Panc1 (cell line): ENCODE measurements at regions not wholly inside any gene's neighbourhood (a gene's known extent, or its start where the extent isn't known, plus 50 kb on each side); places are given as distances from the start of the nearest gene placed in this dataset.

Source experiments
- ATAC-seq: fragments of 200-7000 bp; cut with Tn5 transposase; 2 replicates; pipeline ENCODE4 v1.9.1; 2020; ENCODE audit warnings: mild to moderate bottlenecking, moderate library complexity
- BruUV-seq: library from RNA; stranded (reverse); fragments of 400-500 nt; replicated peaks from 2 replicates; lab custom pipeline; 2021; lab: Mats Ljungman, UMichigan
- CTCF ChIA-PET: fragments of 300-600 bp; sonication (Branson Sonifier 250); formaldehyde crosslinking; loops from one replicate; lab custom pipeline; 2022; ENCODE audit warnings: antibody characterized with exemption; lab: Charles Lee
- POLR2A ChIA-PET: fragments of 300-600 bp; sonication (Branson Sonifier 250); formaldehyde crosslinking; loops from one replicate; lab custom pipeline; 2022; ENCODE audit warnings: antibody characterized with exemption; lab: Charles Lee
- DNase-seq: peaks from one replicate; pipeline ENCODE4 v3.0.0-alpha.2; 2010; ENCODE audit warnings: low read depth, low spot score
- H3K27ac ChIP-seq: 2 replicates; pipeline ENCODE4 v1.5.1; 2011; ENCODE audit warnings: mild to moderate bottlenecking, low read length, inconsistent platforms
- H3K27me3 ChIP-seq: fragments of 200-500 bp; sonication (Bioruptor generic); 2 replicates; pipeline ENCODE4 v1.6.0; 2014; ENCODE audit warnings: low read length, inconsistent platforms; ENCODE audit not compliant: control insufficient read depth, insufficient read depth
- H3K36me3 ChIP-seq: fragments of 200-500 bp; sonication (Bioruptor generic); 2 replicates; pipeline ENCODE4 v1.5.1; 2014; ENCODE audit warnings: inconsistent platforms, mild to moderate bottlenecking, low read length, moderate library complexity; ENCODE audit not compliant: control insufficient read depth, insufficient read depth
- H3K4me1 ChIP-seq: 2 replicates; pipeline ENCODE4 v1.5.1; 2011; ENCODE audit warnings: inconsistent platforms, mild to moderate bottlenecking, low read length, moderate library complexity; ENCODE audit not compliant: control insufficient read depth, insufficient read depth
- H3K4me3 ChIP-seq, 2 experiments: 2 replicates each; pipeline ENCODE4 v1.5.1; 2011 to 2012; ENCODE audit warnings: low read depth in 2 of 2, low read length in 2 of 2, mild to moderate bottlenecking in 2 of 2, inconsistent platforms in 1 of 2, moderate library complexity in 1 of 2
- H3K9me3 ChIP-seq: fragments of 200-500 bp; sonication (Bioruptor generic); 2 replicates; pipeline ENCODE4 v1.5.1; 2014; ENCODE audit warnings: low read depth, mild to moderate bottlenecking, inconsistent platforms, low read length, moderate library complexity; ENCODE audit not compliant: control insufficient read depth, insufficient read depth
- POLR2AphosphoS5 ChIP-seq: IDR thresholded peaks from 2 replicates; pipeline ENCODE4 v1.6.1; 2012; ENCODE audit warnings: mild to moderate bottlenecking, low read depth, low read length, moderate library complexity
- REST ChIP-seq, 2 experiments: IDR thresholded peaks; 2 replicates each; pipeline ENCODE4 v1.6.1; 2011 to 2012; ENCODE audit warnings: low read depth in 2 of 2, control low read depth in 1 of 2, low read length in 1 of 2, mild to moderate bottlenecking in 1 of 2, moderate library complexity in 1 of 2; ENCODE audit not compliant: insufficient read depth in 1 of 2
- SIN3A ChIP-seq: IDR thresholded peaks from 2 replicates; pipeline ENCODE4 v1.6.1; 2012; ENCODE audit warnings: low read depth, mild to moderate bottlenecking, low read length, moderate library complexity, borderline replicate concordance; ENCODE audit not compliant: insufficient read depth
- TCF7L2 ChIP-seq: IDR thresholded peaks from 2 replicates; pipeline ENCODE4 v1.6.1; 2011; ENCODE audit warnings: mild to moderate bottlenecking, low read depth, low read length, inconsistent platforms
- in situ Hi-C: cut with HindIII; loops from 2 replicates; pipeline ENCODE4 v1.10.0; 2016; ENCODE audit warnings: low sequenced_read_pairs, low pct_unique_long_range_greater_than_20kb
- intact Hi-C: fragments of 100-400 bp; cut with micrococcal nuclease; formaldehyde crosslinking; loops from one replicate; pipeline ENCODE4 v1.10.0; 2022; ENCODE audit not compliant: unreplicated experiment
- TF ChIP-seq, protein P1 (sequence below): fragments of 450-650 bp; IDR thresholded peaks from 2 replicates; pipeline ENCODE4 v1.5.1; 2017; ENCODE audit warnings: mild to moderate bottlenecking

GRCh38 chr13:40271271-40271885 lies 395.1 kb downstream of the FOXO1 start:
- H3K4me3 ChIP-seq = no peak overlapping the region
- H3K36me3 ChIP-seq = no peaks in the 10 kb centered on the region
- in situ Hi-C loops = no loop called here
- BruUV-seq = no TSS peak
- no peaks in the 10 kb centered on the region for H3K9me3 ChIP-seq
- no peak overlapping the region for H3K27ac ChIP-seq
- POLR2A ChIA-PET = no interaction called here
- no peak for DNase-seq
- CTCF ChIA-PET = interaction anchor here (0.7 kb wide), 1 partner anchor 1252 kb away, joined by 3 read pairs; no protein-coding TSS in a partner anchor
- no peaks in the 10 kb centered on the region; the same call in 1 of the 2 replicates for H3K4me1 ChIP-seq
- no peak for ATAC-seq
- no peaks in the 10 kb centered on the region for H3K27me3 ChIP-seq
- intact Hi-C loops = no loop called here
- TF ChIP-seq SIN3A (no peak), TCF7L2 (no peak), REST (IDR thresholded peaks at IDR 0.05; ENCODE audit: insufficient read depth in 1 of 2, low read depth in 2 of 2, low read length in 1 of 2) (no peak), POLR2AphosphoS5 (no peak)
- TF ChIP-seq, protein P1, sequence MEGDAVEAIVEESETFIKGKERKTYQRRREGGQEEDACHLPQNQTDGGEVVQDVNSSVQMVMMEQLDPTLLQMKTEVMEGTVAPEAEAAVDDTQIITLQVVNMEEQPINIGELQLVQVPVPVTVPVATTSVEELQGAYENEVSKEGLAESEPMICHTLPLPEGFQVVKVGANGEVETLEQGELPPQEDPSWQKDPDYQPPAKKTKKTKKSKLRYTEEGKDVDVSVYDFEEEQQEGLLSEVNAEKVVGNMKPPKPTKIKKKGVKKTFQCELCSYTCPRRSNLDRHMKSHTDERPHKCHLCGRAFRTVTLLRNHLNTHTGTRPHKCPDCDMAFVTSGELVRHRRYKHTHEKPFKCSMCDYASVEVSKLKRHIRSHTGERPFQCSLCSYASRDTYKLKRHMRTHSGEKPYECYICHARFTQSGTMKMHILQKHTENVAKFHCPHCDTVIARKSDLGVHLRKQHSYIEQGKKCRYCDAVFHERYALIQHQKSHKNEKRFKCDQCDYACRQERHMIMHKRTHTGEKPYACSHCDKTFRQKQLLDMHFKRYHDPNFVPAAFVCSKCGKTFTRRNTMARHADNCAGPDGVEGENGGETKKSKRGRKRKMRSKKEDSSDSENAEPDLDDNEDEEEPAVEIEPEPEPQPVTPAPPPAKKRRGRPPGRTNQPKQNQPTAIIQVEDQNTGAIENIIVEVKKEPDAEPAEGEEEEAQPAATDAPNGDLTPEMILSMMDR = no peak

DNA sequence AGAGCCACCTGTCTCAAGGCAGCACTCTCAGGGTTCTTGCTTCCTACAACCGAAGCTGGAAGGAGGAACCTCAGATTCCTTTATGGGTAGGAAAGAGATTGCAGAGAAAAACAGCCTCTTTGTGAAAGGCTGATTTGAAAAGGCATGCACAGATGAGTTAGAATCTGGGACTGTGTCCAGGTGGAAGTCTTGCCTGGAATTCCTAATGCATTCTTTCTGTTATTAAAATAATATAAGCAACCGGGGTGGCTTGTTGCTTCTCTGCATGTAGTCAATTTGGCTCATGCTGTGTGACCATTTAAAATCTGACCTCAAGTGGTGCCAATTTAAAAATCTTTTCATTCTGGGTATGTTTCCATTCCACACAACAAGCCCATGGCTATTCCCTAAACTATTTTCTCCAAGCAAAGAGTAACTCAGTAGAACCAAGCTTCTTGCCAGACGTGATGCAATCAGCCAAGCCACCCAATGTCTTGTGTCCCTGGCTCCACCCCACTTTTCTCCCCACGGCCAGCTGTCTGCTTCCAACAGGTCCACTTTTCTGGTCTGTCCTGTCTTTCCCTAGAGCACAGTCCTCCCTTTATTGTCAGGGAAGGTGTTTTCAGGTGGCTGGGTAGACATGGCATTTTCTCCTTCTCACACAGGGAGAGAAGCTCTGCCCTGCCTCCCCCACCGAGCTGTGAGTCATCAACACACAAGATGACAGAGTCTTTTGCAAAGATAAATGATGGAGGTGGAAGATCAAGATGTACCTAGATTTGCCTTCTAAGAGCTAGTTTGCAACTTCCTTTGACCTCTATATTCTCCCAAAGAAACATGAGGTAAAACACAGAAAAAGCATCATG lies 394.3 kb downstream of the FOXO1 start:
- BruUV-seq = no TSS peak
- H3K4me1 ChIP-seq = no peaks in the 10 kb centered on the region; the same call in 1 of the 2 replicates
- no peaks in the 10 kb centered on the region for H3K36me3 ChIP-seq
- no peaks in the 10 kb centered on the region for H3K9me3 ChIP-seq
- in situ Hi-C loops (no loop called here), intact Hi-C loops (no loop called here)
- peak; percentile 26; the same call in 1 of the 2 replicates for ATAC-seq
- POLR2A ChIA-PET = no interaction called here
- no peak for TF ChIP-seq POLR2AphosphoS5
- TF ChIP-seq REST (IDR thresholded peaks at IDR 0.05; ENCODE audit: insufficient read depth in 1 of 2, low read depth in 2 of 2, low read length in 1 of 2) = no peak
- TF ChIP-seq SIN3A = no peak
- CTCF ChIA-PET = no interaction called here
- no peaks in the 10 kb centered on the region for H3K27me3 ChIP-seq
- H3K27ac ChIP-seq = no peak overlapping the region
- DNase-seq = no peak
- no peak overlapping the region for H3K4me3 ChIP-seq
